ENCODE measurements at regions not wholly inside any gene's neighbourhood (a gene's known extent, or its start where the extent isn't known, plus 50 kb on each side); places are given as distances from the start of the nearest gene placed in this dataset.

DNA sequence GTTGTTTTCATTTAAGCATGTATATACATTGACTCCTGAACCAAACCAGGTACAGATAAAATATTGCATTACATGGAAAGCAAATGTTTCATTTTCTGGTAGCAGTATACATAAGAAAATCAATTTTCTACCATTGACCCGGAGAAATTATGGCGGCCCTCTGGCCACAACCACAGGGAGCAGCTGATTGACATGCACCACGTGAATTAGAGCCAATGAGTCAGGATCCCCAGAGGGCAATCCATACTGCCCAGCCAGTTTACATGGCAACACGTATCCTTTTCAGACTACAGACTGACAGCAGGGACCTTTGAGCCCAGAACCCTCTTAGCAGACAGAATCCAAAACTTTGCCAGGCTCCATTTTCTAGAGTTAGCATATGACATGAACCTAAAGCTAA lies 272.2 kb upstream of the NEBL start:
- no peaks in the 10 kb centered on the region for H3K79me2 ChIP-seq (ENCODE audit: insufficient read depth, low read length)
- no peak for DNase-seq
- no peak for ATAC-seq (ENCODE audit: insufficient read depth, low read depth)
- H3K4me2 ChIP-seq (ENCODE audit: insufficient read depth, low read length) = no peak overlapping the region
- TF ChIP-seq, protein P1, sequence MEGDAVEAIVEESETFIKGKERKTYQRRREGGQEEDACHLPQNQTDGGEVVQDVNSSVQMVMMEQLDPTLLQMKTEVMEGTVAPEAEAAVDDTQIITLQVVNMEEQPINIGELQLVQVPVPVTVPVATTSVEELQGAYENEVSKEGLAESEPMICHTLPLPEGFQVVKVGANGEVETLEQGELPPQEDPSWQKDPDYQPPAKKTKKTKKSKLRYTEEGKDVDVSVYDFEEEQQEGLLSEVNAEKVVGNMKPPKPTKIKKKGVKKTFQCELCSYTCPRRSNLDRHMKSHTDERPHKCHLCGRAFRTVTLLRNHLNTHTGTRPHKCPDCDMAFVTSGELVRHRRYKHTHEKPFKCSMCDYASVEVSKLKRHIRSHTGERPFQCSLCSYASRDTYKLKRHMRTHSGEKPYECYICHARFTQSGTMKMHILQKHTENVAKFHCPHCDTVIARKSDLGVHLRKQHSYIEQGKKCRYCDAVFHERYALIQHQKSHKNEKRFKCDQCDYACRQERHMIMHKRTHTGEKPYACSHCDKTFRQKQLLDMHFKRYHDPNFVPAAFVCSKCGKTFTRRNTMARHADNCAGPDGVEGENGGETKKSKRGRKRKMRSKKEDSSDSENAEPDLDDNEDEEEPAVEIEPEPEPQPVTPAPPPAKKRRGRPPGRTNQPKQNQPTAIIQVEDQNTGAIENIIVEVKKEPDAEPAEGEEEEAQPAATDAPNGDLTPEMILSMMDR (IDR thresholded peaks at IDR 0.05; ENCODE audit: borderline replicate concordance, extremely low read depth, low read length, poor library complexity, severe bottlenecking) = no peak
- TF ChIP-seq EZH2 (IDR thresholded peaks at IDR 0.05; ENCODE audit: borderline replicate concordance, low read depth, low read length, severe bottlenecking) = no peak
- no peaks in the 10 kb centered on the region for H3K27me3 ChIP-seq (ENCODE audit: insufficient read depth, low read length, poor library complexity)
- H3K36me3 ChIP-seq (ENCODE audit: insufficient read depth, low read length) = no peaks in the 10 kb centered on the region
- H4K20me1 ChIP-seq (ENCODE audit: insufficient read depth, low read length) = no peaks in the 10 kb centered on the region
- no peaks in the 10 kb centered on the region for H3K9me3 ChIP-seq (ENCODE audit: insufficient read depth, low read length, severe bottlenecking)
- H3K27ac ChIP-seq (ENCODE audit: low read length) = no peak overlapping the region
- H2AFZ ChIP-seq (ENCODE audit: low read depth, low read length) = no peak overlapping the region
- no peak overlapping the region for H3K9ac ChIP-seq (ENCODE audit: low read depth, low read length)
- H3K4me1 ChIP-seq (ENCODE audit: insufficient read depth, low read length) = no peaks in the 10 kb centered on the region
- H3K4me3 ChIP-seq (ENCODE audit: low read depth in 1 of 2, low read length in 2 of 2) = no peak overlapping the region

DNA sequence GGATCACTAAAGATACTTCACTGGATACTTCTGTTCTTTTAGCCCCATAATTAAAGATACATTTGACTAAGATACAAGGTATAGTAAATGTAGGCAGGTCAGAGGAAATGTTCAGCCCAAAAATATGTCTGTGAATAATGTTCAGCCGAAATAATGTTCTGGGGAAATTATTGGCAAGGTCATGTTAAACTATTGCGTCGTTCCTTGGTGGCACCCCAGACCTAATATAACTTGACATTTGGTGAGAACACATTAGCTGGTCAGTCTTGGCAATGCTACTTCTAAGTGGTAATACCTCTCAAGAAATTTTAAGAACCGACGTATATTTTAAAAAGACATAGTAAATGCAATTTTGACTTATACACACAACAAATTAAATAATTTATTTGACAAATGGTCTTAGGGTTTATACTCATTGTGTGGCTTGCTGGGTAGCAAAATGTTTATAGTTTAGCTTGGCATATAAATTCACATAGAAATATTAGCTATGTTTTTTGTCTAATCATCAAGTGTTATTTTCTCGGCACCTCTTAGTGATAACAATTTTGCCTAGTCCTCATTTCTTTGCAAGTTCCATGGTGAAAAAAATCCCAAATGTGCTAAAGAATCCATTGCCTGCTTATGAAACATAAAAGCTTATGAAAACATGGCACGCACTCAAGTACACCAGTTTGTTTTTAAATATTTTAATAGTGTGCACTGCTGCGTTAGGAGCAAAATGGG lies 270.3 kb upstream of the NEBL start:
- no peak overlapping the region for H2AFZ ChIP-seq (ENCODE audit: low read depth, low read length)
- no peaks in the 10 kb centered on the region for H3K9me3 ChIP-seq (ENCODE audit: insufficient read depth, low read length, severe bottlenecking)

DNA sequence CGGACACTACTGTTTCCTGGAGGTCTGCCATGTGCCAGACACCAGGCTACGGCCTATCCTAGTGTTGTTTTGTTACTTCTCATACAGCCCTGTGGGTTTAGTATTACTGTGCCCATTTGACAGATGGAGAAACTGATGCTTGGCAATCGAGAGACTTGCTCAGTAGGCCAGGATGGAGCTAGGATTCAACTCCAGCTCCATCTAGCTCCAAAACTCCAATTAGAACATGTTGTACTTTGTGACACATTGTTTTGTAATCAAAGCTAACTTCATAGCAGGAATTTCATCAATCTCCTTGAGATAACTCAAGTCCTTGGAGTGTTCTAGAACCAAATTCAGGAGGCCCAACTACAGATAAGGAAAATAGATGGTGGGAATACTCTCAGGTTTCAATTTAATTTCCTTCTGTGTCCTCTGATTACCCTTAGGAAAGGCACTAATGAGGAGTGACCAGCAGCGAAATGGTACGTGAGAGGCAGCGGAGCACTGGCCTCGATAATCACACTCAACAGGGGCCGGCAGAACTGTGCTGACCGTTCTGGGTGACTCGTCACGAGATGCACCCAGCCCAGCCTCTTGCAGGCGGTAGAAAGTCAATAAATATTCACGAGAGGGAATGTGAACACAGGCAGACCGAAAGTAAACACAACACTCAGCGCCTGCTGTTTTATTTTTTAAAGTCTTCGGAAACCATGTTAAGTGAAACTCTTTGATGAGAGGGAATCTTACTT lies 269.6 kb upstream of the NEBL start:
- H3K27ac ChIP-seq (ENCODE audit: low read length) = no peak overlapping the region
- no peak overlapping the region for H2AFZ ChIP-seq (ENCODE audit: low read depth, low read length)
- no peaks in the 10 kb centered on the region for H3K27me3 ChIP-seq (ENCODE audit: insufficient read depth, low read length, poor library complexity)
- no peak overlapping the region for H3K4me2 ChIP-seq (ENCODE audit: insufficient read depth, low read length)
- no peak overlapping the region for H3K4me3 ChIP-seq (ENCODE audit: low read depth in 1 of 2, low read length in 2 of 2)
- no peaks in the 10 kb centered on the region for H3K79me2 ChIP-seq (ENCODE audit: insufficient read depth, low read length)
- no peak overlapping the region for H3K9ac ChIP-seq (ENCODE audit: low read depth, low read length)
- no peaks in the 10 kb centered on the region for H4K20me1 ChIP-seq (ENCODE audit: insufficient read depth, low read length)
- no peaks in the 10 kb centered on the region for H3K4me1 ChIP-seq (ENCODE audit: insufficient read depth, low read length)
- no peak for DNase-seq
- no peaks in the 10 kb centered on the region for H3K9me3 ChIP-seq (ENCODE audit: insufficient read depth, low read length, severe bottlenecking)
- TF ChIP-seq, protein P1 (IDR thresholded peaks at IDR 0.05; ENCODE audit: borderline replicate concordance, extremely low read depth, low read length, poor library complexity, severe bottlenecking) = no peak
- no peak for TF ChIP-seq EZH2 (IDR thresholded peaks at IDR 0.05; ENCODE audit: borderline replicate concordance, low read depth, low read length, severe bottlenecking)
- no peaks in the 10 kb centered on the region for H3K36me3 ChIP-seq (ENCODE audit: insufficient read depth, low read length)
- no peak for ATAC-seq (ENCODE audit: insufficient read depth, low read depth)

More for the DNA sequence above, 270.3 kb upstream of the NEBL start:
- H3K4me3 ChIP-seq (ENCODE audit: low read depth in 1 of 2, low read length in 2 of 2) = no peak overlapping the region
- H3K79me2 ChIP-seq (ENCODE audit: insufficient read depth, low read length) = no peaks in the 10 kb centered on the region
- ATAC-seq (ENCODE audit: insufficient read depth, low read depth) (no peak), DNase-seq (no peak)
- no peaks in the 10 kb centered on the region for H3K27me3 ChIP-seq (ENCODE audit: insufficient read depth, low read length, poor library complexity)
- TF ChIP-seq, protein P1 (IDR thresholded peaks at IDR 0.05; ENCODE audit: borderline replicate concordance, extremely low read depth, low read length, poor library complexity, severe bottlenecking) = no peak
- no peak for TF ChIP-seq EZH2 (IDR thresholded peaks at IDR 0.05; ENCODE audit: borderline replicate concordance, low read depth, low read length, severe bottlenecking)
- no peaks in the 10 kb centered on the region for H4K20me1 ChIP-seq (ENCODE audit: insufficient read depth, low read length)
- H3K9ac ChIP-seq (ENCODE audit: low read depth, low read length) = no peak overlapping the region
- H3K36me3 ChIP-seq (ENCODE audit: insufficient read depth, low read length) = no peaks in the 10 kb centered on the region
- no peak overlapping the region for H3K4me2 ChIP-seq (ENCODE audit: insufficient read depth, low read length)
- H3K4me1 ChIP-seq (ENCODE audit: insufficient read depth, low read length) = no peaks in the 10 kb centered on the region
- H3K27ac ChIP-seq (ENCODE audit: low read length) = no peak overlapping the region

All from DND-41 (cell line).